Body of pancreas (tissue), 4 donors: ENCODE measurements at regions not wholly inside any gene's neighbourhood (a gene's known extent, or its start where the extent isn't known, plus 50 kb on each side); places are given as distances from the start of the nearest gene placed in this dataset.

Source experiments
- POLR2A ChIP-seq, 3 donors: fragments of 450-650 bp; IDR thresholded peaks; one replicate each; pipeline ENCODE4 v1.6.1; 2016; ENCODE audit warnings: antibody characterized with exemption in 3 of 3, mild to moderate bottlenecking in 2 of 3
- TF ChIP-seq, protein P1 (sequence below), 7 experiments: fragments of 450-650 bp in 4 of 7; fragments of 200-600 bp in 3 of 7; sonication (generic) in 3 of 7; IDR thresholded peaks; one replicate each; pipeline ENCODE4 v1.5.1; 2016 to 2019; ENCODE audit warnings: antibody characterized with exemption in 7 of 7

DNA sequence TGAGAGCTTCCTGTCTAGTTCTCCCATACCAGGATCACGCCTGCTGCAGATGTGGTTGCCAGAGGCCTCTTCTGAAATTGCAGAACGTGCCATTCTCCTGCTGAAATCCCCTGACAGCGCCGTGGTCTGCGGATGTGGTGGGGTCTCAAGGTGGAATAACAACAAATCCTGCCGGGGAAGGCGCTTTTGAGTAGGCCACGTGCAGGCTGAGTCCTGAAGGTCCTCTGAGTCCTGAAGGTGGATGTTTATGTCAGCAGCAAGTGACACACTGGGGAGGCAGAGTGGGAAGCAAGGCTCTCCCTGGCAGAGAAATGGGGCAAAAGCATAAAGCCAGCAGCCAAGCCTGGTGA, 241.4 kb downstream of the MYCN start:
- TF ChIP-seq, protein P1, sequence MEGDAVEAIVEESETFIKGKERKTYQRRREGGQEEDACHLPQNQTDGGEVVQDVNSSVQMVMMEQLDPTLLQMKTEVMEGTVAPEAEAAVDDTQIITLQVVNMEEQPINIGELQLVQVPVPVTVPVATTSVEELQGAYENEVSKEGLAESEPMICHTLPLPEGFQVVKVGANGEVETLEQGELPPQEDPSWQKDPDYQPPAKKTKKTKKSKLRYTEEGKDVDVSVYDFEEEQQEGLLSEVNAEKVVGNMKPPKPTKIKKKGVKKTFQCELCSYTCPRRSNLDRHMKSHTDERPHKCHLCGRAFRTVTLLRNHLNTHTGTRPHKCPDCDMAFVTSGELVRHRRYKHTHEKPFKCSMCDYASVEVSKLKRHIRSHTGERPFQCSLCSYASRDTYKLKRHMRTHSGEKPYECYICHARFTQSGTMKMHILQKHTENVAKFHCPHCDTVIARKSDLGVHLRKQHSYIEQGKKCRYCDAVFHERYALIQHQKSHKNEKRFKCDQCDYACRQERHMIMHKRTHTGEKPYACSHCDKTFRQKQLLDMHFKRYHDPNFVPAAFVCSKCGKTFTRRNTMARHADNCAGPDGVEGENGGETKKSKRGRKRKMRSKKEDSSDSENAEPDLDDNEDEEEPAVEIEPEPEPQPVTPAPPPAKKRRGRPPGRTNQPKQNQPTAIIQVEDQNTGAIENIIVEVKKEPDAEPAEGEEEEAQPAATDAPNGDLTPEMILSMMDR (IDR thresholded peaks at IDR 0.05) = no peak
- no peak for TF ChIP-seq POLR2A (IDR thresholded peaks at IDR 0.05)
